Ovary (tissue), 7 donors: ENCODE measurements at regions not wholly inside any gene's neighbourhood (a gene's known extent, or its start where the extent isn't known, plus 50 kb on each side); places are given as distances from the start of the nearest gene placed in this dataset.

Source experiments
- DNase-seq, 5 donors: peaks; one replicate each; pipeline ENCODE4 v3.0.0-alpha.2; 2019 to 2020
- H3K27ac ChIP-seq, 2 donors: fragments of 200-600 bp; one replicate each; pipeline versions ENCODE4 v1.5.1 to v1.8.0; 2019 to 2022
- H3K27me3 ChIP-seq: fragments of 200-600 bp; one replicate; pipeline ENCODE4 v1.8.0; 2022
- H3K36me3 ChIP-seq: fragments of 200-600 bp; sonication (generic); one replicate; pipeline ENCODE4 v1.5.1; 2019
- H3K4me1 ChIP-seq: one replicate; pipeline ENCODE4 v1.8.1; 2013; ENCODE audit warnings: mild to moderate bottlenecking, moderate library complexity; ENCODE audit not compliant: insufficient read depth
- H3K4me3 ChIP-seq: fragments of 200-600 bp; sonication (generic); one replicate; pipeline ENCODE4 v1.5.1; 2017
- H3K9me3 ChIP-seq, 2 donors: fragments of 200-600 bp in 1 of 2; sonication (generic) in 1 of 2; one replicate each; pipeline versions ENCODE4 v1.5.1 to v1.8.1; 2013 to 2019; ENCODE audit warnings: mild to moderate bottlenecking in 1 of 2, moderate library complexity in 1 of 2
- CTCF ChIP-seq, 3 donors: fragments of 450-650 bp in 2 of 3; fragments of 200-600 bp in 1 of 3; IDR thresholded peaks; one replicate each; pipeline versions ENCODE4 v1.5.1 to v1.8.0; 2016 to 2022; ENCODE audit warnings: antibody characterized with exemption in 3 of 3, mild to moderate bottlenecking in 1 of 3
- EP300 ChIP-seq: sonication (generic); formaldehyde crosslinking; IDR thresholded peaks from one replicate; pipeline ENCODE4 v1.6.1; 2017; ENCODE audit warnings: antibody characterized with exemption
- POLR2A ChIP-seq: fragments of 450-650 bp; IDR thresholded peaks from one replicate; pipeline ENCODE4 v1.6.1; 2017; ENCODE audit warnings: antibody characterized with exemption, mild to moderate bottlenecking, moderate library complexity
- WGBS, 3 donors: extraction: QIAGEN DNeasy Blood & Tissue Kit in 1 of 3; methylation state at CpG; one replicate each; pipeline versions ENCODE4 v1.1.5 to v1.1.7; 2013 to 2017; 5-methylcytosine and 5-hydroxymethylcytosine counted together
- intact Hi-C, 4 donors: fragments of 100-400 bp; cut with DNase I; formaldehyde crosslinking; loops; one replicate each; pipeline versions ENCODE4 v1.11.0 to v1.15.1; 2022 to 2023
- donor health status: DM: no; HTN: no; CAD: no; lungs with moderate emphysema.
- donor health status: DM: no; HTN: no; CAD: no.
- donor health status: Bipolar disorder and iron deficiency.
- donor health status: DM: no; HTN: no; CAD: no.
- donor health status: DM: yes; HTN: yes; CAD: no.

GRCh38 chr18:24878289-24878688, 417.9 kb downstream of the HRH4 start:
- H3K4me3 ChIP-seq: no peak overlapping the region
- H3K4me1 ChIP-seq: peaks cover 1% of the 10 kb centered on the region
- H3K27me3 ChIP-seq: no peaks in the 10 kb centered on the region
- WGBS, 3 donors: 4 to 10% (median 7%) methylated on average over 4 of the region's 4 CpGs
- intact Hi-C loops: loop anchor here in 3 of 4 donors (10.0 kb wide), 3 partner anchors 477 to 1017 kb away; partner anchors contain the start of gene ZNF521 (in 2 of the 3)
- no peak for DNase-seq
- no peaks in the 10 kb centered on the region for H3K36me3 ChIP-seq
- H3K9me3 ChIP-seq: no peaks in the 10 kb centered on the region
- TF ChIP-seq CTCF (IDR thresholded peaks at IDR 0.05): peak; percentile 39 to 72 (median 64)
- TF ChIP-seq EP300: no peak
- TF ChIP-seq POLR2A: no peak
- H3K27ac ChIP-seq: no peak overlapping the region

GRCh38 chr18:24885276-24885675, 424.8 kb downstream of the HRH4 start:
- intact Hi-C loops: no loop called here
- no peaks in the 10 kb centered on the region for H3K4me1 ChIP-seq
- no peaks in the 10 kb centered on the region for H3K9me3 ChIP-seq
- H3K27me3 ChIP-seq: no peaks in the 10 kb centered on the region
- H3K36me3 ChIP-seq: no peaks in the 10 kb centered on the region
- TF ChIP-seq EP300: no peak
- H3K4me3 ChIP-seq: no peak overlapping the region
- DNase-seq: no peak
- WGBS, 3 donors: 27 to 56% (median 38%) methylated on average over 2 of the region's 2 CpGs
- no peak overlapping the region for H3K27ac ChIP-seq

GRCh38 chr18:24894880-24895279, 434.4 kb downstream of the HRH4 start:
- no peak for DNase-seq
- intact Hi-C loops: no loop called here
- Histone ChIP-seq H3K36me3 (no peaks in the 10 kb centered on the region), H3K4me1 (no peaks in the 10 kb centered on the region), H3K9me3 (no peaks in the 10 kb centered on the region), H3K27me3 (no peaks in the 10 kb centered on the region), H3K27ac (no peak overlapping the region), H3K4me3 (no peak overlapping the region)
- WGBS, 3 donors: 5 to 16% (median 11%) methylated on average over 2 of the region's 2 CpGs
- TF ChIP-seq EP300 (no peak), CTCF (IDR thresholded peaks at IDR 0.05) (no peak)

GRCh38 chr18:24897461-24897860, 437.0 kb downstream of the HRH4 start:
- no peaks in the 10 kb centered on the region for H3K36me3 ChIP-seq
- no peak overlapping the region for H3K27ac ChIP-seq
- 94 to 100% (median 97%) methylated on average over 1 of the region's 1 CpG for WGBS, 3 donors
- no peak for DNase-seq
- H3K9me3 ChIP-seq: no peaks in the 10 kb centered on the region
- H3K27me3 ChIP-seq: no peaks in the 10 kb centered on the region
- intact Hi-C loops: no loop called here
- no peak overlapping the region for H3K4me3 ChIP-seq
- TF ChIP-seq EP300 (no peak), POLR2A (no peak), CTCF (IDR thresholded peaks at IDR 0.05) (no peak)
- H3K4me1 ChIP-seq: no peaks in the 10 kb centered on the region

GRCh38 chr18:24910221-24910620, 441.7 kb downstream of the ZNF521 start:
- TF ChIP-seq EP300 (no peak), POLR2A (no peak), CTCF (IDR thresholded peaks at IDR 0.05) (no peak)
- intact Hi-C loops: no loop called here
- H3K27me3 ChIP-seq: no peaks in the 10 kb centered on the region
- no peak for DNase-seq
- H3K4me1 ChIP-seq: no peaks in the 10 kb centered on the region
- no peaks in the 10 kb centered on the region for H3K9me3 ChIP-seq
- H3K27ac ChIP-seq: no peak overlapping the region
- H3K4me3 ChIP-seq: no peak overlapping the region
- H3K36me3 ChIP-seq: no peaks in the 10 kb centered on the region
